HUES48 (cell line): ENCODE measurements at regions not wholly inside any gene's neighbourhood (a gene's known extent, or its start where the extent isn't known, plus 50 kb on each side); places are given as distances from the start of the nearest gene placed in this dataset.
"Not testable (repeated sequence)": the region's sequence is repeated elsewhere in the genome, so short reads cannot be mapped to it uniquely, and the experiment has no call there.

Experiments used
- H3K27ac ChIP-seq: one replicate; pipeline ENCODE4 v1.7.0; 2013; ENCODE audit warnings: low read depth, low read length, inconsistent platforms
- H3K27me3 ChIP-seq: 2 replicates; pipeline ENCODE4 v1.6.1; 2013; ENCODE audit warnings: mild to moderate bottlenecking, low read length; ENCODE audit not compliant: control insufficient read depth, insufficient read depth
- H3K36me3 ChIP-seq: 2 replicates; pipeline ENCODE4 v1.6.1; 2013; ENCODE audit warnings: low read length; ENCODE audit not compliant: control insufficient read depth, insufficient read depth
- H3K4me1 ChIP-seq: 2 replicates; pipeline ENCODE4 v1.6.1; 2013; ENCODE audit warnings: mild to moderate bottlenecking, low read length; ENCODE audit not compliant: control insufficient read depth, insufficient read depth
- H3K4me3 ChIP-seq: 2 replicates; pipeline ENCODE4 v1.5.1; 2013; ENCODE audit warnings: mild to moderate bottlenecking, low read depth, low read length
- H3K9ac ChIP-seq: 2 replicates; pipeline ENCODE4 v1.6.1; 2013; ENCODE audit warnings: mild to moderate bottlenecking, low read depth, low read length, moderate library complexity
- H3K9me3 ChIP-seq: 2 replicates; pipeline ENCODE4 v1.6.1; 2013; ENCODE audit warnings: low read length; ENCODE audit not compliant: control insufficient read depth, insufficient read depth

DNA sequence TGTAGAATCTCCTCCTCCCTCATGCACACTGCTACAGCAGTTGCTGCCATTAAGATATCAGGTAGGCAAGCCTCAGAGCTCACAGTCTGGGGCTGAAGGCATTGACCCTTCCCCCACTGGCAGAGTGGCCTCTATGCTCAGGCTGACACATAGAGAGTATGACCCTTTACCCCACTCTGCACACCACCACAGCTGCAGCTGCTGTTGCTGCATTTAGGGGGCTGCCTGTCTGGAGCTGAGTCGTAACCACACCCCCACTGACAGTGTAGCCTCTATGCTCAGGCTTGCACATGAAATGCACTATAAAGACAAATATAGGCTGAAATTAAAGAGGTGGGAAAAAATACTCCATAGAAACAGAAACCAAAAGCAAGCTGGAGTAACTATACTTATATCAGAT lies 289.3 kb upstream of the PABPC4L start:
- Histone ChIP-seq H3K4me3 (no peak overlapping the region), H3K27me3 (no peaks in the 10 kb centered on the region), H3K4me1 (peaks cover 9% of the 10 kb centered on the region), H3K27ac (no peak overlapping the region), H3K36me3 (no peaks in the 10 kb centered on the region), H3K9ac (no peak overlapping the region), H3K9me3 (no peaks in the 10 kb centered on the region)

DNA sequence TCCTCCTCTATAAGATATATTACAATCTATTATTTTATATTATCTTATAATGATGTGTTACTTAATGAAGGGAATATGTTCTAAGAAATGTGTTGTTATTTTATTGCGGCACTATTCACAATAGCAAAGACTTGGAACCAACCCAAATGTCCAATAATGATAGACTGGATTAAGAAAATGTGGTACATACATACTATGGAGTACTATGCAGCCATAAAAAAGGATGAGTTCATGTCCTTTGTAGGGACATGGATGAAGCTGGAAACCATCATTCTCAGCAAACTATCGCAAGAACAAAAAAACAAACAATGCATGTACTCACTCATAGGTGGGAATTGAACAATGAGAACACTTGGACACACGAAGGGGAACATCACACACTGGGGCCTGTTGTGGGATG lies 281.9 kb upstream of the PABPC4L start:
- not testable (repeated sequence) for H3K27me3 ChIP-seq, H3K4me1 ChIP-seq, H3K4me3 ChIP-seq, H3K36me3 ChIP-seq, H3K9me3 ChIP-seq, H3K9ac ChIP-seq, H3K27ac ChIP-seq

DNA sequence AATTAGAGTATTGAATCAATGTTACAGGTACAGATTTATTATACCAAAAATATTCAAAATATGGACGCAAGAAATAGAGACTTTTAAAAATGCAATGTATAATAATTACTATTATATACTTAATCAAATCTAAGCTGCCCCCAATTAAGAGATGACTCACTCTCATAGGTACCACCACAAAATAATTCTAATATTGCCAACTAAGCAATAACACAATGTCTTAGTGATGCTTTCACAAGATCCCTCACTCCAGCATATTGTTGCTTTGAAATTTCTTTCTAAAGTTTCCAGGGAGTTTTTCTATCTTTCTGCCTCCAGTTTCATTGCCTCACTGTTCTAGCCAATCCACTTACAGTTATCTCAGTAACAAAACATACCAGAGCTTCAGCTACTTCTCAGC lies 270.0 kb upstream of the PABPC4L start:
- Histone ChIP-seq H3K4me3 (no peak overlapping the region), H3K9ac (no peak overlapping the region), H3K36me3 (no peaks in the 10 kb centered on the region), H3K27ac (no peak overlapping the region), H3K9me3 (0 out of 2 replicates have a peak, but pooled peaks cover 3% of the 10 kb centered on the region), H3K27me3 (no peaks in the 10 kb centered on the region), H3K4me1 (peaks cover 3% of the 10 kb centered on the region; the same call in 1 of the 2 replicates)

DNA sequence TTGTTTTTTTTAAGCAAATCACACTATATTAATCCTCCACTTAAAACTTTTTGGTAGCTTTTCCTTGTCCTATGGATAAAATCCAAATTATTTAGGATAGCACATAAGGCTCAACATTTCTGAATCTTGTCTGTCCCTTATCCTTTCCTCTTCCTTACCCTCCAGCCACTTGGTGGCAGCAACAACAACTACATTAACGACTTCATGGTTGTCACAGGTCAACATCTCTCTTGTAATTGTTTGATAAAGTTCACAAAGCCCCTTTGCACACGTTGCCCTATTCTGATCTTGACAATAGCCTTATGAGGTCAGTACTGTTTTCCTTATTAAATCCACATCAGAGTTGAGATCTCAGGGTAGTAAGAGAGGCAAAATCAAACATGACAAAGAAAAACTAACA lies 269.0 kb upstream of the PABPC4L start:
- Histone ChIP-seq H3K4me1 (peaks cover 3% of the 10 kb centered on the region; the same call in 1 of the 2 replicates), H3K9ac (no peak overlapping the region), H3K4me3 (no peak overlapping the region), H3K27ac (no peak overlapping the region), H3K36me3 (no peaks in the 10 kb centered on the region), H3K27me3 (no peaks in the 10 kb centered on the region), H3K9me3 (0 out of 2 replicates have a peak, but pooled peaks cover 3% of the 10 kb centered on the region)

DNA sequence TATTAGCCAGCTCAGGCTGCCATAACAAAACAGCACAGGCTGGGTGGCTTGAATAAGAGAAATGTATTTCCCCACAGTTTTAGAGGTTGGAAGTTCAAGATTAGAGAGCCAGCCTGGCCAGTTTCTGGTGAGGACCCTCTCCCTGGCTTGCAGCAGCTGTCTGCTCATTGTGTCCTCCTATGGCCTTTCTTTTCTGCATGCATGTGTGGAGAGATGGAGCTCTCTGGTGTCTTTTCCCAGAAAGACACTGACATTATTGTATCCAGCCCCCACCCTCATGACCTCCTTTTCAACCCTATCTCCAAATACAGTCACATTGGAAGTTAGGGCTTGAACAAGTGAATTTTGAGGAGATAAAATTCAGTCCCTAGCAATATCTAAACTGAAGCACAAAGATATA lies 263.8 kb upstream of the PABPC4L start:
- H3K36me3 ChIP-seq: no peaks in the 10 kb centered on the region
- no peaks in the 10 kb centered on the region for H3K27me3 ChIP-seq
- H3K4me1 ChIP-seq: no peaks in the 10 kb centered on the region

DNA sequence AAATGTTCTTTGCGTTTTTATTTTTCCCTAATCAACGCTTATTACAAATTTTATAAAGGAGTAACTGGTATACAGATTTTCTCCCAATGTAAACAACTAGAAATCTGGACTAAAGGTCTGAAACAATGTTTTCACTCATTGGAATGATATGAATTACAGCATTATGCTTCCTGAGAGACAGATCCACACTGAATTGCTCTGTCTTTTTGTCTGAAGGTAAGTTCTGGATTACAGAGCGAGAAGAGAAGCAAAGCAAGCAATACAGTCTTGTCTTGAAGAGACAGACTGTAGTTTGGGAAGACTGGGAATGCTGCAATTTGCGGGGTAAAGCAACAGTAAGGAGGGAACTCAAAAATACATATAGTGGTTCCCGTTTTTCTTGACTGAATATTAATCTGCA lies 262.2 kb upstream of the PABPC4L start:
- Histone ChIP-seq H3K36me3 (no peaks in the 10 kb centered on the region), H3K27ac (no peak overlapping the region), H3K9ac (no peak overlapping the region), H3K9me3 (peaks cover 12% of the 10 kb centered on the region), H3K4me1 (no peaks in the 10 kb centered on the region), H3K4me3 (no peak overlapping the region), H3K27me3 (no peaks in the 10 kb centered on the region)

More for the DNA sequence above, 263.8 kb upstream of the PABPC4L start:
- no peak overlapping the region for H3K9ac ChIP-seq
- peaks cover 6% of the 10 kb centered on the region; the same call in 1 of the 2 replicates for H3K9me3 ChIP-seq
- H3K27ac ChIP-seq: no peak overlapping the region
- no peak overlapping the region for H3K4me3 ChIP-seq

DNA sequence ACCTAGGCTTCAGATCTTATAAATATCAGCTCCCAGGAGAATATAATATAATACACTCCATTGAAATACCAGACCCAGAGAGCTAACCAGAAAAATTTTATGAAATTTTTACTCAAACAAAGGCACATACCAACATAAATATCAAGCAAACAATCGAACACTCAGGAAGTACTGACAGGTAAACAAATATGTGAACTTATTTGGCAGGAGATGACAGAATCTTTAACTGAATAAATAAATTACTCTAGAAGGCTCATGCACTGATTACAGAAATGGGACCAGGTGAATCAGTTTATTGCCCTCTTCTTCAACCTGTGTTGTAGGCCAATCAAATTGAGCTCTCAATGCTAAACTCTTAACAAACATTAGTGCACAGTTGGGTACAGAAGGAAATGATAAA lies 225.2 kb upstream of the PABPC4L start:
- H3K36me3 ChIP-seq: no peaks in the 10 kb centered on the region
- H3K27ac ChIP-seq: no peak overlapping the region
- H3K4me1 ChIP-seq: no peaks in the 10 kb centered on the region
- no peak overlapping the region for H3K9ac ChIP-seq
- H3K27me3 ChIP-seq: no peaks in the 10 kb centered on the region
- no peak overlapping the region for H3K4me3 ChIP-seq
- H3K9me3 ChIP-seq: no peaks in the 10 kb centered on the region

DNA sequence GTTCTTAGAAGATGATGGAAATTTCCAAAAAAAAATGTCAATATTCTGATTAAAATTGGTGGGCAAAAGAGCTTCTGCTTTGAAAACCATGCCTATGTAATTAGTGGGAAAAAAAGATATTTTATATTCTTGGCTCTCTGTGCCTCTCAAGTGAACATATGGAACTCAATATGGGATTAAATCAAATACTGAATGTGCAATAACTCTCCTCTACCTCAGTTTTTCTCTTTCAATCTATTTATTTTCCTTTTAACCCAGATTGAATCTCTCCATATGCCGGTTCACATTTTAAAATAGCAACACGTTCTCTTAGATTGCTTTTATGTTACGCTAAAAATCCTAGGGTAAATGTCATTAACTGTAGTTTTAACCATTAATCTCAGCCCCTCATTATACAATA lies 224.2 kb upstream of the PABPC4L start:
- no peaks in the 10 kb centered on the region for H3K36me3 ChIP-seq
- H3K27me3 ChIP-seq: no peaks in the 10 kb centered on the region
- H3K27ac ChIP-seq: no peak overlapping the region
- H3K4me3 ChIP-seq: no peak overlapping the region
- no peak overlapping the region for H3K9ac ChIP-seq
- H3K4me1 ChIP-seq: no peaks in the 10 kb centered on the region
- H3K9me3 ChIP-seq: no peaks in the 10 kb centered on the region

DNA sequence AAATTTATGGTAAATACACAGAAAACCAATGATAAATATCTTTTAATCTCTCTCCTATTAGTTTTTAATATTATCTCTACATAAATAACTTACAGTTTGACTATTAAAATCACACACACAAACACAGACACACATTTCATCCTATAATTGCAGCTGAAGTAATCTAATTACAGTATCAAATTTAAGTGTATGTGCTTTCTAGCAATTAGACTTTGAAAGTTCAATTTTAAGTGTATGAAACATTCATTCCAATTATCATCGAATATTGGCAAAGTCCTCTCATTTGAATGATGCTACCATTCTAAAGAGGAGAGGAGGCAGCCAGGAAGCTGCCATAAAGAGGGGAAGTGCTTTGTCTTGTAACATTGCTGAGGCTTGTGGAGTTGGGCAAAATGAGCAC lies 221.2 kb upstream of the PABPC4L start:
- H3K36me3 ChIP-seq: no peaks in the 10 kb centered on the region
- no peaks in the 10 kb centered on the region for H3K4me1 ChIP-seq
- no peak overlapping the region for H3K27ac ChIP-seq
- no peaks in the 10 kb centered on the region for H3K9me3 ChIP-seq
- H3K27me3 ChIP-seq: no peaks in the 10 kb centered on the region
- H3K4me3 ChIP-seq: no peak overlapping the region
- no peak overlapping the region for H3K9ac ChIP-seq

DNA sequence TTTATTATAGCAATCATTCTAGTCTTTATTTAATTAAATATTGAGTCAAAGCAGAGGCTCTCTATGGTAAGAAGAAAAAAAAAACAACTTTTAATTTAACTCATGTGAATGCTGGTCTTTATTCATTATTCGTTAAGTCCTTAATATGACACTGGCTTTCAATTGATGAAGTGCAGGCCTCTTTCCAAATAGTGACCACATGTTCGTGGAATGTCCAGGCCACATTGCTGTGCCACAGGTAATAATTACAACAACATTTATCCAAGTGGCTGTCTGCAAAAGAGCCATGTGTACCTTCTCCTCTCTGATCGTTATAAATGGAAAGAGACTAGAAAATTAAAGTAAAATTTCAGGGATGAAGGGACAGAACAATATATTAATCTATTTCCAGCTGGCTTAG lies 220.1 kb upstream of the PABPC4L start:
- H3K9me3 ChIP-seq: no peaks in the 10 kb centered on the region
- no peaks in the 10 kb centered on the region for H3K4me1 ChIP-seq
- no peak overlapping the region for H3K9ac ChIP-seq
- no peaks in the 10 kb centered on the region for H3K36me3 ChIP-seq
- H3K4me3 ChIP-seq: no peak overlapping the region
- no peaks in the 10 kb centered on the region for H3K27me3 ChIP-seq
- H3K27ac ChIP-seq: no peak overlapping the region

DNA sequence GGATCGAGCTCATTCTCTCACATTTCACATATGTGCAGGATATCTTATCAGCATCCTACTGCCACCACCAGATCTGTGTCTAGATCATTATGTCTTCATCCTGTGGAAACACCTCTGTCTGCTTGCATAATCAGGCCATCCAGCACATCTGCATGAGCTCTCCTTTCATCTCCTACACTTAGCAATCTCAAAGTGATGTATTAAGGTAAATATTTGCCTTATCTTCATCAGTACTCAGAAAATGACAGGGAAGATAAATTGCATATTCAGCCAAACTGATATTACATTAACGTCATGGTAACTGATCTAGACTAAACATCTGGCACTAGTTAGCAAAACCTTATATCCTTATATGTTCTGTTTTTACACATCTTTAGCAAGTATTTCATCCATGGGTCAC lies 207.3 kb upstream of the PABPC4L start:
- Histone ChIP-seq H3K4me3 (no peak overlapping the region), H3K9ac (no peak overlapping the region), H3K27me3 (no peaks in the 10 kb centered on the region), H3K4me1 (no peaks in the 10 kb centered on the region), H3K27ac (no peak overlapping the region), H3K9me3 (no peaks in the 10 kb centered on the region), H3K36me3 (no peaks in the 10 kb centered on the region)

DNA sequence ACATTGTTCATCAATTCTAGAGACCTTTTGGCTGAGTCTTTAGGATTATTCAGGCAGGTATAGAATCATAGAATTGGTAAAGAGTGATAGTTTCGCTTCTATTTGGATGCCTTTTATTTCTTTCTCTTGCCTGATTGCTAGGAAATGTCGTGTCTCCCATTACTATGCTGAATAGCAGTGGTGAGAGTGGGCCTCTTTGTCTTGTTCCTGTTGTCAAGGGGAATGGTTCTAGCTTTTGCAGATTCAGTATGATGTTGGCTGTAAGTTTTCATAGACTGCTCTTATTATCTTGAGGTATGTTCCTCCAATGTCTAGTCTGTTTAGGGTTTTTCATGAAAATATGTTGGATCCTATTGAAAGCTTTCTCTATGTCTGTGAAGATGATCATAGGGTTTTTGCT lies 200.2 kb upstream of the PABPC4L start:
- Histone ChIP-seq H3K27ac (no peak overlapping the region), H3K36me3 (no peaks in the 10 kb centered on the region), H3K4me3 (no peak overlapping the region), H3K27me3 (no peaks in the 10 kb centered on the region), H3K9me3 (0 out of 2 replicates have a peak, but pooled peaks cover 3% of the 10 kb centered on the region), H3K4me1 (no peaks in the 10 kb centered on the region), H3K9ac (no peak overlapping the region)
